ENCODE measurements at regions not wholly inside any gene's neighbourhood (a gene's known extent, or its start where the extent isn't known, plus 50 kb on each side); places are given as distances from the start of the nearest gene placed in this dataset.

GRCh38 chr2:9113262-9113661 is 93.3 kb upstream of the ASAP2 start:
- Histone ChIP-seq H3K27ac (ENCODE audit: low read length) (peak overlapping the region; percentile 94), H3K4me2 (ENCODE audit: low read length) (0 out of 2 replicates have a peak overlapping the region, but pooled peaks have one; percentile 15), H3K9ac (ENCODE audit: low read length) (peak overlapping the region; percentile 3; the same call in 1 of the 2 replicates), H3K79me2 (ENCODE audit: low read length) (no peaks in the 10 kb centered on the region), H3K27me3 (ENCODE audit: low read length) (no peaks in the 10 kb centered on the region), H3K4me3 (ENCODE audit: low read length) (no peak overlapping the region), H2AFZ (ENCODE audit: low read length) (no peak overlapping the region), H3K9me3 (ENCODE audit: low read length) (no peaks in the 10 kb centered on the region), H4K20me1 (ENCODE audit: low read length) (no peaks in the 10 kb centered on the region), H3F3A (ENCODE audit: low read length, unreplicated experiment) (no peaks in the 10 kb centered on the region), H3K4me1 (ENCODE audit: insufficient read depth, low read length) (peaks cover 47% of the 10 kb centered on the region), H3K36me3 (ENCODE audit: low read depth, low read length) (no peaks in the 10 kb centered on the region), H3K9me2 (replicated peaks; ENCODE audit: low read length) (no peaks in the 10 kb centered on the region)
- ATAC-seq (no peak), DNase-seq (no peak)
- POLR2A ChIA-PET (ENCODE audit: unreplicated experiment), result no interaction called here
- intact Hi-C loops (cut with micrococcal nuclease), result loop anchor here (2.0 kb wide), 2 partner anchors 24 to 112 kb away; no protein-coding TSS in a partner anchor
- no peak for TF ChIP-seq EZH2phosphoT487 (IDR thresholded peaks at IDR 0.05; ENCODE audit: borderline replicate concordance, low read length)
- TF ChIP-seq, protein P1, sequence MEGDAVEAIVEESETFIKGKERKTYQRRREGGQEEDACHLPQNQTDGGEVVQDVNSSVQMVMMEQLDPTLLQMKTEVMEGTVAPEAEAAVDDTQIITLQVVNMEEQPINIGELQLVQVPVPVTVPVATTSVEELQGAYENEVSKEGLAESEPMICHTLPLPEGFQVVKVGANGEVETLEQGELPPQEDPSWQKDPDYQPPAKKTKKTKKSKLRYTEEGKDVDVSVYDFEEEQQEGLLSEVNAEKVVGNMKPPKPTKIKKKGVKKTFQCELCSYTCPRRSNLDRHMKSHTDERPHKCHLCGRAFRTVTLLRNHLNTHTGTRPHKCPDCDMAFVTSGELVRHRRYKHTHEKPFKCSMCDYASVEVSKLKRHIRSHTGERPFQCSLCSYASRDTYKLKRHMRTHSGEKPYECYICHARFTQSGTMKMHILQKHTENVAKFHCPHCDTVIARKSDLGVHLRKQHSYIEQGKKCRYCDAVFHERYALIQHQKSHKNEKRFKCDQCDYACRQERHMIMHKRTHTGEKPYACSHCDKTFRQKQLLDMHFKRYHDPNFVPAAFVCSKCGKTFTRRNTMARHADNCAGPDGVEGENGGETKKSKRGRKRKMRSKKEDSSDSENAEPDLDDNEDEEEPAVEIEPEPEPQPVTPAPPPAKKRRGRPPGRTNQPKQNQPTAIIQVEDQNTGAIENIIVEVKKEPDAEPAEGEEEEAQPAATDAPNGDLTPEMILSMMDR (conservative IDR thresholded peaks at IDR 0.05; ENCODE audit: low read depth, low read length), result no peak
- no peak for TF ChIP-seq EZH2 (IDR thresholded peaks at IDR 0.05; ENCODE audit: low read length, unreplicated experiment)
- no TSS peak for BruUV-seq (replicated peaks)
- CTCF ChIA-PET, result interaction anchor here (0.6 to 0.7 kb wide), 2 partner anchors 103 to 210 kb away, joined by 3 read pairs; no protein-coding TSS in a partner anchor

DNA sequence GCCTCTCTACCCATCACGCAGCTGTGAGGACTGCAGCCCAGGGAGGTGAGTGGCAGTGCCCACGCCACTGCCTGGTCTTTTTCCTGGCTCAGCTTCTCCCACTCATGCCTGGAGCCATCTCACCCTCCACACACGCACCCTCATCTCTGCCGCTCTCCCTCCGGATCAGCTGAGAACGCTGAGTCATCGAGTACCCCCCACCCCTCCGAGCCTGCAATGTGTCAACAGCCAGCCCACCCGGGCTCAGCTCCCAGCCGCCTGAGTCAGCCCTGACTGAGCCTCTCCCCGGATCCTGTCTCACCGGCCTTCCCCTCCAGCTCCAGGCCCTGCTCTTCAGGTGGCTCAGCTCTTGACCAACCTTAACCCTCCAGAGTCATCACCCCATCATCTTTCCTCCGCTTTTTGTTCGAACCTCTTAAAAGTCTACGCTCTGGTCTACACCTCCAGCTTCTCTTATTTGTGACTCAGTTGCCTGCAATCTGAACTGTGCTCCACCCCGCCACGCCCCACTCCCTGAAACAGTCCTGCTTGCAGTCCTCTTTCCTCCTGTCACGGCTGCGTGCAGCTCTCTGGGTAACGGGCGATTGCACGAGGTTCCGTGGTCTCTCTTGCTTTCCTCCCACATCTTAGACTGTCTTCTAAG is 94.4 kb upstream of the ASAP2 start:
- Histone ChIP-seq H3K27ac (ENCODE audit: low read length) (peak overlapping the region; percentile 94), H3K4me2 (ENCODE audit: low read length) (peak overlapping the region; percentile 58), H3K9me2 (replicated peaks; ENCODE audit: low read length) (no peaks in the 10 kb centered on the region), H3K9ac (ENCODE audit: low read length) (peak overlapping the region; percentile 70), H3K9me3 (ENCODE audit: low read length) (no peaks in the 10 kb centered on the region), H3F3A (ENCODE audit: low read length, unreplicated experiment) (no peaks in the 10 kb centered on the region), H3K79me2 (ENCODE audit: low read length) (no peaks in the 10 kb centered on the region), H3K27me3 (ENCODE audit: low read length) (no peaks in the 10 kb centered on the region), H3K36me3 (ENCODE audit: low read depth, low read length) (no peaks in the 10 kb centered on the region), H3K4me3 (ENCODE audit: low read length) (peak overlapping the region; percentile 14; the same call in 1 of the 2 replicates), H2AFZ (ENCODE audit: low read length) (peak overlapping the region; percentile 66), H3K4me1 (ENCODE audit: insufficient read depth, low read length) (peaks cover 48% of the 10 kb centered on the region), H4K20me1 (ENCODE audit: low read length) (no peaks in the 10 kb centered on the region)
- BruUV-seq (replicated peaks), result no TSS peak
- ChIA-PET POLR2A (ENCODE audit: unreplicated experiment) (interaction anchor here (0.5 to 1.4 kb wide), 6 partner anchors 20 to 288 kb away, joined by 3 to 21 read pairs (median 6); partner anchors contain the start of gene MBOAT2), CTCF (interaction anchor here (0.6 to 1.1 kb wide), 6 partner anchors 9 to 175 kb away, joined by 3 to 9 read pairs (median 4); partner anchors contain the start of gene MBOAT2)
- ATAC-seq (peak; percentile 94), DNase-seq (peak; percentile 97)
- TF ChIP-seq EZH2phosphoT487 (IDR thresholded peaks at IDR 0.05; ENCODE audit: borderline replicate concordance, low read length), result no peak
- TF ChIP-seq EZH2 (IDR thresholded peaks at IDR 0.05; ENCODE audit: low read length, unreplicated experiment), result no peak
- TF ChIP-seq, protein P1 (conservative IDR thresholded peaks at IDR 0.05; ENCODE audit: low read depth, low read length), result no peak
- intact Hi-C loops (cut with micrococcal nuclease), result loop anchor here (1.0 to 2.0 kb wide), 3 partner anchors 25 to 111 kb away; no protein-coding TSS in a partner anchor

All from PC-3 (cell line).